Spleen (tissue), 11 donors: ENCODE measurements at regions not wholly inside any gene's neighbourhood (a gene's known extent, or its start where the extent isn't known, plus 50 kb on each side); places are given as distances from the start of the nearest gene placed in this dataset.

Experiments
- DNase-seq: peaks from one replicate; pipeline ENCODE4 v3.0.0-alpha.2; 2020
- H3K27ac ChIP-seq, 8 donors: fragments of 200-600 bp; sonication (generic) in 7 of 8; 1 replicate in 4 of 8; 2 replicates in 4 of 8; pipeline versions ENCODE4 v1.5.0 to v1.8.0; 2016 to 2021; ENCODE audit warnings: inconsistent platforms in 4 of 8, mild to moderate bottlenecking in 4 of 8, moderate library complexity in 1 of 8
- H3K27me3 ChIP-seq, 7 donors: fragments of 200-600 bp; sonication (generic) in 6 of 7; replicated peaks in 1 of 7; 1 replicate in 4 of 7; 2 replicates in 3 of 7; pipeline versions ENCODE4 v1.5.0 to v1.8.0; 2016 to 2021; ENCODE audit warnings: inconsistent platforms in 3 of 7, mild to moderate bottlenecking in 1 of 7
- H3K36me3 ChIP-seq, 6 donors: fragments of 200-600 bp; sonication (generic) in 5 of 6; 1 replicate in 4 of 6; 2 replicates in 2 of 6; pipeline versions ENCODE4 v1.5.0 to v1.8.0; 2016 to 2021; ENCODE audit warnings: inconsistent platforms in 2 of 6
- H3K4me1 ChIP-seq, 6 donors: fragments of 200-600 bp; sonication (generic) in 5 of 6; 1 replicate in 3 of 6; 2 replicates in 3 of 6; pipeline versions ENCODE4 v1.5.0 to v1.8.0; 2016 to 2021; ENCODE audit warnings: inconsistent platforms in 3 of 6
- H3K4me3 ChIP-seq, 8 donors: fragments of 200-600 bp; sonication (generic) in 7 of 8; 1 replicate in 4 of 8; 2 replicates in 4 of 8; pipeline versions ENCODE4 v1.5.0 to v1.8.0; 2016 to 2021; ENCODE audit warnings: inconsistent platforms in 4 of 8, mild to moderate bottlenecking in 4 of 8, moderate library complexity in 2 of 8
- H3K9me3 ChIP-seq, 8 donors: fragments of 200-600 bp; sonication (generic) in 7 of 8; 1 replicate in 4 of 8; 2 replicates in 4 of 8; pipeline versions ENCODE4 v1.5.0 to v1.8.0; 2016 to 2021; ENCODE audit warnings: inconsistent platforms in 4 of 8
- POLR2A ChIP-seq, 3 donors: fragments of 450-650 bp; IDR thresholded peaks; one replicate each; pipeline ENCODE4 v1.5.1; 2017; ENCODE audit warnings: antibody characterized with exemption in 3 of 3, mild to moderate bottlenecking in 1 of 3
- POLR2AphosphoS5 ChIP-seq, 3 donors: sonication (generic); formaldehyde crosslinking; IDR thresholded peaks; one replicate each; pipeline ENCODE4 v1.5.1; 2017; ENCODE audit warnings: antibody characterized with exemption in 3 of 3
- WGBS, 5 donors: extraction: QIAGEN DNeasy Blood & Tissue Kit in 3 of 5; methylation state at CpG; one replicate each; pipeline versions ENCODE4 v1.1.5 to v1.1.7; 2013 to 2018; 5-methylcytosine and 5-hydroxymethylcytosine counted together
- intact Hi-C: fragments of 100-400 bp; cut with DNase I; formaldehyde crosslinking; loops from one replicate; pipeline ENCODE4 v1.15.0; 2023; ENCODE audit warnings: low total_unique reads
- TF ChIP-seq, protein P1 (sequence below), 11 experiments: fragments of 200-600 bp in 7 of 11; fragments of 450-650 bp in 4 of 11; sonication (generic) in 4 of 11; IDR thresholded peaks in 8 of 11; conservative IDR thresholded peaks in 3 of 11; 1 replicate in 7 of 11; 2 replicates in 4 of 11; pipeline versions ENCODE4 v1.4.0 to v1.8.0; 2016 to 2021; ENCODE audit warnings: antibody characterized with exemption in 11 of 11, inconsistent platforms in 4 of 11, mild to moderate bottlenecking in 1 of 11
- donor health status: healthy with polysubstance abuse.
- donor health status: DM: no; HTN: no; CAD: no; lungs with moderate emphysema.
- donor health status: DM: no; HTN: no; CAD: no.
- donor health status: Bipolar disorder and iron deficiency.
- donor health status: healthy.
- donor health status: DM: no; HTN: no; CAD: no.
- donor health status: DM: yes; HTN: yes; CAD: no.

DNA sequence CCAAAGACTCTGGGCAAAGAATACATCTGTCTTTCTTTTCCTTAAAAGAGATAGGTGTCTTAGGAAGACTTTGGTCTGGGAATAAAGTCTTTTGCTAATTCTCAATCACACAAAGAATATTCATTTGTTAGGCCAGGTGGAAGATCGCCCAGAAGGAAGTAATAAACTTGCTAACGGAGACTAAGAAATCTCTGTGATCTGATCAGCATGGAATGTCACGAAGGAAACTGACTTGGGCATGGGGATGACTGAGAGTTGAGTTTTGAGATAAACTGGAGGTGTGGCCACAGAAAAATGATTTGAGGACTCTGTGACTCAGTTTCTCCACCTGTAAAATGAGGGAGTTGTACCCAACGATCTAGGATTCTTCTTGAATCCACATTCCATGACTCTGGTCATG lies 161.1 kb upstream of the SVIL start:
- no peaks in the 10 kb centered on the region for H3K9me3 ChIP-seq
- H3K4me3 ChIP-seq, result no peak overlapping the region
- no peaks in the 10 kb centered on the region for H3K4me1 ChIP-seq
- WGBS, 5 donors, result 83 to 91% (median 86%) methylated on average over 4 of the region's 4 CpGs
- TF ChIP-seq, protein P1, sequence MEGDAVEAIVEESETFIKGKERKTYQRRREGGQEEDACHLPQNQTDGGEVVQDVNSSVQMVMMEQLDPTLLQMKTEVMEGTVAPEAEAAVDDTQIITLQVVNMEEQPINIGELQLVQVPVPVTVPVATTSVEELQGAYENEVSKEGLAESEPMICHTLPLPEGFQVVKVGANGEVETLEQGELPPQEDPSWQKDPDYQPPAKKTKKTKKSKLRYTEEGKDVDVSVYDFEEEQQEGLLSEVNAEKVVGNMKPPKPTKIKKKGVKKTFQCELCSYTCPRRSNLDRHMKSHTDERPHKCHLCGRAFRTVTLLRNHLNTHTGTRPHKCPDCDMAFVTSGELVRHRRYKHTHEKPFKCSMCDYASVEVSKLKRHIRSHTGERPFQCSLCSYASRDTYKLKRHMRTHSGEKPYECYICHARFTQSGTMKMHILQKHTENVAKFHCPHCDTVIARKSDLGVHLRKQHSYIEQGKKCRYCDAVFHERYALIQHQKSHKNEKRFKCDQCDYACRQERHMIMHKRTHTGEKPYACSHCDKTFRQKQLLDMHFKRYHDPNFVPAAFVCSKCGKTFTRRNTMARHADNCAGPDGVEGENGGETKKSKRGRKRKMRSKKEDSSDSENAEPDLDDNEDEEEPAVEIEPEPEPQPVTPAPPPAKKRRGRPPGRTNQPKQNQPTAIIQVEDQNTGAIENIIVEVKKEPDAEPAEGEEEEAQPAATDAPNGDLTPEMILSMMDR (IDR thresholded peaks at IDR 0.05 in 8 of 11, conservative IDR thresholded peaks at IDR 0.05 in 3 of 11), result no peak
- TF ChIP-seq POLR2A (IDR thresholded peaks at IDR 0.05) (no peak), POLR2AphosphoS5 (IDR thresholded peaks at IDR 0.05) (no peak)
- H3K27me3 ChIP-seq, result no peaks in the 10 kb centered on the region
- intact Hi-C loops, result no loop called here
- no peaks in the 10 kb centered on the region for H3K36me3 ChIP-seq
- H3K27ac ChIP-seq, result no peak overlapping the region
- no peak for DNase-seq

DNA sequence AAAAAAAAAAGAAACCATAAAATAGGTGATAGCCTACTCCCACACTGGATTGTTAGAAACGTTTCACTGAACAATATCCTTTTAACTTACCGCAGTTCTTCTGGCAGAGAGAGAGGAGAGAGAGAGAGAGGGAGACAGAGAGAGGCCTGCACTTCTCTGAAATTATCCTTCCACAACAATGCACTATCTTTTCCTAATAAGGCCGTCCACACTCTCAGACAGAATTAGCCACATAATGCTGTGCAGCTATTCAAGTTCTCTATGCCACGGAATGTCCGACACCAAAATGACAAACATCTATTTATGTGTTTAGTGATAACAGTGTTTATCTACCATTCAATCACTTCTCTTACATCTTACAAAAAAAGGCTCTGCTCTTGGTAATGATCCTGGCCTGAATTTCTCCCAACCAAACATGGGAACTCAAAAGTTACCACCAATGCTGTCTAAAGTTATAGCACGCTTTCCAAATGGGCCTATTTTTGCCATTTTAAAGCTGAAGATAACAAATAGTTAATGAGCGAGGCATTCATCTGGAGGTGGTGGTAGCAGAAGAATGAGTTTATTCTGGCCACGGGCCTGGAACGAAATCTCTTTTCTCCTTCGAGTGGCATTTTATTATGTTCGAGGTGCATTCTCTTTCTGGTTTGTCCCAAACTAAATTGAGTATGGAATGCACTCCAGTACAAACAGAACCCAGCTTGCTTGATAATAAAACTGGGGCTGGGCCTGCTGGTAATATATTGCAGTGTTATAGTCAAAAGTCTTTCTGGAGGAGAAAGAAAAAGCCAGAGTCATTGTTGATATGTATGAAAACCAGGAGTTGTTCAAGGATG lies 160.2 kb upstream of the SVIL start:
- 77 to 89% (median 84%) methylated on average over 11 of the region's 11 CpGs for WGBS, 5 donors
- Histone ChIP-seq H3K4me3 (no peak overlapping the region), H3K9me3 (no peaks in the 10 kb centered on the region), H3K4me1 (no peaks in the 10 kb centered on the region), H3K27ac (no peak overlapping the region), H3K36me3 (no peaks in the 10 kb centered on the region), H3K27me3 (no peaks in the 10 kb centered on the region)
- intact Hi-C loops, result no loop called here
- no peak for DNase-seq
- TF ChIP-seq, protein P1 (IDR thresholded peaks at IDR 0.05 in 8 of 11, conservative IDR thresholded peaks at IDR 0.05 in 3 of 11), result no peak
- TF ChIP-seq POLR2A (IDR thresholded peaks at IDR 0.05) (no peak), POLR2AphosphoS5 (IDR thresholded peaks at IDR 0.05) (no peak)

DNA sequence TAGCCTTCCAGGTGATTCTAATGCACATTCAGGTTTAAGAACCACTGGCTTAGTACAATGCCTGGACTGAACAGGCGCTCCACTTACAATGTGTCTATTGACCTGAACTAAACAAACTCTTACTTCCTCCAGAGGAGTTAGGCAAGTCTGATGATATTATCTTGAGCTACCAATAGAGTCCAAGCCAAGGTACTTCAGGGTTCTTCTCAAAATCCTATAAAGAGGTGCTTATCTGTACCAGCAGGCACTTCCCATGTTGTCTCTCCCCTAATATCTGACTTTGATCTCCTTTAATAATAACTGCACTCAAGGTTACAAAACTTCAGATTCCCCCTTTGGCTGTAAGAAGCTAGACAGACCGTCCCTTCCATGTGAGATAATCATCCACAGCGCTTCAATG lies 157.0 kb upstream of the SVIL start:
- WGBS, 5 donors, result 71 to 87% (median 77%) methylated on average over 3 of the region's 3 CpGs
- peaks cover 0 to 11% (median 5%) of the 10 kb centered on the region in 8 donors for H3K9me3 ChIP-seq
- TF ChIP-seq, protein P1 (IDR thresholded peaks at IDR 0.05 in 8 of 11, conservative IDR thresholded peaks at IDR 0.05 in 3 of 11), result no peak
- TF ChIP-seq POLR2AphosphoS5 (IDR thresholded peaks at IDR 0.05) (no peak), POLR2A (IDR thresholded peaks at IDR 0.05) (no peak)
- H3K36me3 ChIP-seq, result no peaks in the 10 kb centered on the region
- no peak overlapping the region for H3K27ac ChIP-seq
- intact Hi-C loops, result no loop called here
- H3K27me3 ChIP-seq, result no peaks in the 10 kb centered on the region
- H3K4me1 ChIP-seq, result no peaks in the 10 kb centered on the region
- no peak overlapping the region for H3K4me3 ChIP-seq
- DNase-seq, result no peak

DNA sequence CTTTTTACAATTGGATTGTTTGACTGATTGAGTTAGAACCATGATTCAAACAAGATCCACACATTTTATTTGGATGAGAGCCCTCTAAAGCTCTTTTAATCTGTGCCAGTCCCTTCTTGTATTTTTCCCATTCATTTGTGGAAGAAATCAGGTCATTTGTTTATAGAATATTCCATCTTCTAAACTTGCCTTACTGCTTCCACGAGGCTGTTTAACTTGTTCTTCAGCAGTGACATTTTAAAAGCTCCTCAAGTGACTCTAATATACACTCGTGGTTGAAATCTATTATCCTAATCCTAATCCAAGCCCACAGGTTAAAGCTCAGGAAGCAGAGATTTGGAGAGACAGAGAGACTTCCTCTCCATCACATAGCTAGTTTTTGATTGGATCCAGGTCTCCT lies 155.4 kb upstream of the SVIL start:
- no peak overlapping the region for H3K4me3 ChIP-seq
- peaks cover 0 to 11% (median 5%) of the 10 kb centered on the region in 8 donors for H3K9me3 ChIP-seq
- 43 to 69% (median 51%) methylated on average over 2 of the region's 2 CpGs for WGBS, 5 donors
- no peaks in the 10 kb centered on the region for H3K4me1 ChIP-seq
- no peaks in the 10 kb centered on the region for H3K27me3 ChIP-seq
- TF ChIP-seq POLR2A (IDR thresholded peaks at IDR 0.05), result no peak
- no peak for TF ChIP-seq POLR2AphosphoS5 (IDR thresholded peaks at IDR 0.05)
- TF ChIP-seq, protein P1 (IDR thresholded peaks at IDR 0.05 in 8 of 11, conservative IDR thresholded peaks at IDR 0.05 in 3 of 11), result no peak
- intact Hi-C loops, result no loop called here
- no peak for DNase-seq
- no peak overlapping the region for H3K27ac ChIP-seq
- H3K36me3 ChIP-seq, result no peaks in the 10 kb centered on the region
